GM19455 (cell line): ENCODE measurements at regions not wholly inside any gene's neighbourhood (a gene's known extent, or its start where the extent isn't known, plus 50 kb on each side); places are given as distances from the start of the nearest gene placed in this dataset.

ENCODE experiments used
- ATAC-seq: cut with Tn5 transposase; IDR thresholded peaks from one replicate; pipeline ENCODE4 v1.9.1; 2021; ENCODE audit not compliant: unreplicated experiment

DNA sequence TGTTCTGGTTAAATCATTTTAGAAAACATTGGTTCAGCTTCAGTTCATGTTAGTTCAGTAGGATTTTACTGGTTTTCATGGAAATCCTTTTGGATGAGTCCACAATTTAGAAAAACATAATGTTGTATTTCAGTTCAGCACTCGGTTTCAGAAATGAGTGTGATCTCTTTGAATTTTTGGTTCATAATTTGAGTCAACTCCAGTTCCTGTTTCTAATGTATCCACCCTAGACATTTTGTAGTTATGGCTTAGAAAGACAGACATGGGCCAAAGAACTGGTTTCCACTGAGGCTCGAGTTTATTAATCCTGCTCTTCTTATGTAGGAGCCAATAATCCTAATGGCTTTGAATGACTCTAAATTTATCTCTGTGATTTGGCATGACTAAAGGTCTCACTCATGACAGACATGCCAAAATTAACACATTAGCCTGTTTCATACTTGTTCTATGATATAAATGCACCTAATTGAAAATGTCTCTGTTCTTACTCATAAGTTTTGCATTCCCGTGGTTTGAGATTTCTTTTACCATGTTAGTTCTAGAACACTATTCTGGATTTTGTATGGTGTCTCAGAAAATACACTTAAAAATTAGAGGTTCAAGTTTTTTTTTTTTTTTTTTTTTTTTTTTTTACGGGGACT, 82.3 kb upstream of the SPRED2 start:
- no peak for ATAC-seq

DNA sequence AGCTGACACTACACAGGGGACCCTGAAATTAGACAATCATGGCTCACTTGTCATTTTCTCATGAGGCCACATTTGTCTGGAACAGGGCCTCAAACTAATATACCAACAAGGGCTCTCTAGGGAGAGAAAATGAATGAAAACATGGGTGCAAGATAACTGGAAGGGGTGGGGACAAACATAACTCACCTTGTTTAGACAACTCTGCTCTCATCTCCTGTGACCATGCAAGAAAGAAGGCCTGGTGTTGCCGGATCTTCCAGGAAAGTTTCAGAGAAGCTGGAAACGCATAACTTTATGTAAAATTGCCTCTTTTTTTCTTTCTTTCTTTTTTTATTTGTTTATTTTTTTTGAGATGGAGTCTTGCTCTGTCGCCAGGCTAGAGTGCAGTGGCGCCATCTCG, 80.4 kb upstream of the SPRED2 start:
- ATAC-seq: no peak

DNA sequence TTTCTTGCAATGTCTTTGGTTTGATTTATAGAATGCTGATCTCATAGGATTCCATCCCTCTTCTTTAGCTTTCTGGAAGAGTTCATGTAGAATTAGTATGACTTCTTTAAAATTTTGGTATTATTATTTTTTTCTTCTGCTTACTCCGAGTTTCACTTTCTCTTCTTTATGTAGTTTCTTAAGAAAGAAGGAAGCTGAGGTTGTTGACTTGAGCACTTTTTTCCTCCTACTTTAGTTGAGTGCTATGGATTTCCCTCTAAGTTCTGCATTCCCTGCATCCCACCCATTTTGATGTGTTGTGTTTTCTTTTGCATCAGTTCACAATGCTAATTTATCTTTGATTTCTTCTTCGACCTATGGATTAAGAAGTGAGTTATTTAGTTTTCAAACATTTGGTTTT, 78.9 kb upstream of the SPRED2 start:
- ATAC-seq: no peak

DNA sequence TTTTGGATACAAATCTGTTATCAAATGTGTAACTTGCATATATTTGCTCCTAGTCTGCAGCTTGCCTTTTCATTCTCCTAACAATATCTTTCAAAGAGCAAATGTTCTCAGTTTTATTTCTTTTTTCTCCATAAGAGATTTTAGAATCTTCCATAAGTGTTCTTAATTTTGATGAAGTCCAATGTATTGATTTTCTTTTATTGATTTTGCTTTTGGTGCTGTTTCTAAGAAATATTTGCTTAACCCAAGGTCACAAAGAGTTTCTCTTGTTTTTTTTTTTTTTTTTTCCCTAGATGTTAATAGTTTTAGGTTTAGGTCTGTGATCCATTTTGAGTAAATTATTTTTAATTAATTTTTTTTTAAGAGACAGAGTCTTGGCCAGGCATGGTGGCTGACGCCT, 75.8 kb upstream of the SPRED2 start:
- ATAC-seq: no peak

DNA sequence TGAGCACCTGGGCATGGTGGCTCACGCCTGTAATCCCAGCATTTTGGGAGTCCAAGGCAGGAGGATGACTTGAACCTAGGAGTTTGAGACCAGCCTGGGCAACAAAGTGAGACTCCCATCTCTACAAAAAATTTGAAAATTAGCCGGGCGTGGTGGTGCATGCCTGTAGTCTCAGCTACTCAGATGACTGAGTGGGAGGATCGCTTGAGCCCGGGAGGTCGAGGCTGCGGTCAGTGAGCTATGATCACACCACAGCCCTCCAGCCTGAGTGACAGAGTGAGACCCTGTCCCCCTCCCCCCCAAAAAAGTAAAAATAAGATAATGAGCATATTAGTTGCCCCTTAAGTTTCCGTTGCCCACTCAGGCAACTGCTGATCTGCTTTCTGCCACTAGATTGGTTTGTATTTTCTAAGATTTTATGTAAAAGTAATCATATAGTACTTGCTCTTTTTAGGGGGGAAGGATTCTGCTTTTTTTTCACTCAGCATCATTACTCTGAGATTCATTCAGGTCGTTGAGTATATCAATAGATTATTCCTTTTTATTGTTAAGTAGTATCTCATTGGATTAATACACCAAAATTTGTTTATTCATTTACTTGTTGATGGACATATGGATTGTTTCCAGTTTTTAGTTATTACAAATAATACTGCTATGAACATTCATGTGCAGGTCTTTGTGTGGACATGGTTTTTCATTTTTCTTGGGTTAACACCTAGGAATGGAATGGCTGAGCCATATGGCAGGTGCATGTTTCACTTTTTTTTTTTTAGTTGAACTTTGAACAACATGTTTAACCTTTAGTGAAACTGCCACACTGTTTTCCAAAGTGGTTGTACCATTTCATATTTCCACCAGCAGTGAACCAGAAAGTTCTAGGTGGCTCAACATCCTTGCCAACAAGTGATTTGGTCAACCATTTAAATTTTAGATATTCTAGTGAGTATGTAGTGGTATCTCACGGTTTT, 75.0 kb upstream of the SPRED2 start:
- no peak for ATAC-seq

DNA sequence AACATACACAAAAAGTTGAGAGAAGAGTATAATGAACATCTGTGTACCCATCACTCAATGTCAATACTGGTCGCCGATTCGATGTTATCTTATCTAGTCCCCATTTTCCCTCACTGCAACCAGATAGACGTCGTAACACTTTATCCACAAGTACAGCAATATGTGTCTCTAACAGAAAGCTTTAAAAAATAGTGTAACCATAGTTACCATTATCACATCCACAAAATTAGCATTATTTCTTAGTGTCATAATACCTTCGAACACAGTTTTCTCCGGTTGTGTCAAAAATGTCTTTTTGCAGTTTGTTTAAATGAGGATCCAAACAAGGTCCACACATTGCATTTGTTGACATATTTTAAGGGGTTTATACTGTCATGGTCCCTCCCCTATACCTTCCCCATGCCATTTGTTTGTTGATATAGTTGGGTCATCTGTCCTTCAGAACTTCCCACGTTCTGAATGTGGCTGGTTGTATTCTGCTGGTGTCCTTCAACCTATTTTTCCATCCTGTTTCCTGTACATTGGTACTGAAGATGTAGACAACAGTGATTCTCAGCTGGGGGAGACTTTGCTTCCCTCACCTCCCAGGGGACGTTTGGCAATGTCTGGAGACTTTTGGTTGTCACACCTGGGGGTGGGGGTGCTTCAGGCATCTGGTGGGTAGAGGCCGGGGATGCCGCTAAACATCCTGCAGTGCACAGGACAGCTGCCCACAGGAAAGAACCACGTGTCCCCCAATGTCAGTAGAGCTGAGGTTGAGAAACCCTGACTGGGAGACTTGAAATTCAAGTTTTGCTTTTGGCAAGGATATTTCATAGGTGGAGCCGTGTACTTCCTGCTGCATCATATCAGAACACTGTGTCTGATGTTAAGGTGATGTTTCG, 72.7 kb upstream of the SPRED2 start:
- ATAC-seq: no peak

DNA sequence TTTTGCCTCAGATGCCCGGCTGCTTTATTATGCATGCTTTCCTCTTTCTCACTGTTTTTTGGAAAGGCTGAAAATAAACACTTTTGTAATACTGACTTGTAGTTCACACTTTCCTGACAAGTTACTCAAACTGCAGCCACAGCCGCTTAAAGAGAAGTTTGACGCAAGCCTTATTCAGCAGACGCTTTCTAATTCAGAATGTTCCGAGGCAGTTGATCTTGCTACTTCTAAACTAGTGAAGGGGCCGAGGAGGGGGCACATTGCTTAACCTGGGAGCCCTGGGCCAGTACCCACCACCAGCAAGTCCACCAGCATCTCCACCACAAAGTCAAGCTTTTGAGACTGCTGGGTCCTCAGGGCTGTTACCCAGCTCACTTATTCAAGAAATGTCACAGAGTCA, 71.8 kb upstream of the SPRED2 start:
- ATAC-seq: no peak

DNA sequence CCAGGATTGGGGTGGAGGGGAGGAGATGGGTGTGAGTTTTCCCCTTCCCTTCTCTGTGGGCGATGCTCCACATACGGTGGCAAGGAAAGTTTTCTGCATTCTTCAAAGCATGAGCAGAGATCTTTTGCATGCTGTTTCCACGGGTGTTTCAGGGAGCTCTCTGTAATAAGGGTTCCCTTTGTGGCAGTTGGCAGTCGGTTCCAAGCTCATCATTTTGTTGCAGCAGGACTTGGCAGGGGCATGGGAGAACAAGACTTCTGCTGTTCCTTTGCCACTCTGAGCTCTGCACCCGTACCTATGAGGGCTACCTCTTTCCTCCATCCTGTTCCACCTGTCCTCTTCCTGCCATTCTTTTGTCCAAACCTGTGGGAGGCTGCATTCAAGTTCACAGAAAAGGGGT, 71.3 kb upstream of the SPRED2 start:
- no peak for ATAC-seq

DNA sequence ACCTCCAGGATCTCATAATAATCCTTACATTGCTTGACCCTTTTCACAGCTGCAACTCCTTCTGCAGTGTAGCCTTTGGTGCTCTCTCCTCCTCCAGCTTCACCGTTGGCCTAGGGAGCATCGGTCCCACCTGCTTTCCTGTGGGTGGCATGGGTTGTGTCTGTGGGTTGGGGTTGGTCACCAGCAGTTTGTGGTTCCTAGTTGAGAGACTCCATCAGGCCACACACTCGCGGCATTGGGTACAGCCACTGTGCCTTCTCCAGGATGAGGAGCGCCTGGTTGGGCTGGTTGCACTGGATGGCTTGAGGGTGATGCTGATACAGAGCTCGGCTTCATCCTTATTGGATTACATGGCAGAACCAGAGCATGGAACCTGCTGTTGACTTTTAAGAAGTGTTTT, 69.4 kb upstream of the SPRED2 start:
- no peak for ATAC-seq

DNA sequence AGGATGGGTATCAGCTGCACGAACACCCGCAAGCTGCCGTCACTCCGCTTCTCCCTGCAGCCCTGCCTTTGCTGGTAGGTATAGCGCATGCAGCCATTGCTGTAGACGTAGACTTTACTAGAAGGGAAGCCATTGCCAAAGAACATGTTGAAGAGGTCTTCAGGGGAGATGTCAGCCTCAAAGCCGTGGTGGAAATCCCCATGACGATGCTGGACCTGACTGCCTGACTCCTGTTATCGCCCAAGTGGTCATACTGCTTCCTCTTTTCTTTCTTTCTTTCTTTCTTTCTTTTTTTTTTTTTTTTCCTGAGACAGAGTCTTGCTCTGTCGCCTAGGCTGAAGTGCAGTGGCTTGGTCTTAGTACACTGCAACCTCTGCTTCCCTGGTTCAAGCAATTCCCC, 68.7 kb upstream of the SPRED2 start:
- ATAC-seq: peak; percentile 44

DNA sequence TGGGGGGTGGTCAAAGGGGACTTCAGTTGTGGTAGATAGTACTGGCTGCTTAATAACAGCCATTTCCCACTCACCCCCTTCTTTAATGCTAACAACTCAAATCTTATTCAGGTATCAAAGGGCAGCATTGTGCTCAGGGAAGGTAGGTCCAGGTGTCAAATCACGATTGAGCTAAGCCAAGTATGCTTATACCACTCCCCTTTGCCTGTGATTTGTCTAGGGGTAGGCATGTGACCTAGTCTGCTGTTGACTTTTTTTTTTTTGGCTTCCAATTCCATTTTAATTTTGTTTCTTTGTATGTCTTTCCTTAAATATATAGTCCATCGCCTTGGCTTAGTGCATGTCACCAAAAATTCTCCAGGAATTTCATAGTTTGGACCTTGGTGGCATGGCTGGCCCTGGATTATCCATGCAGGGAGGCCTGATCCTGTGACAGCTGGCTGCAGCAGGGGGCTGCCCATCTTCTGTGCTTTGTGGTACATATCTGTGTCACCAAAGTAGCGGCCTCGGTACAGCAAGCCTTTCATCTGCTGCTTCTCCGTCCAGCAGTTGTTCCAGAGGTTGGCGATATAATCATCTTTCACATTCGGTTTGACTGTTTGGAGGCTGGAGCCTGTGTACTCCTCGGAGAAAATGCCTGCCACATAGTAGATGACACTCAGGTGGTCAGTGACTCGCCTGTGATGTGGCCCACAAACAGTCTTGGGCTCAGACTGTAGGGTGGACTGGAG, 68.1 kb upstream of the SPRED2 start:
- ATAC-seq: peak; percentile 60

DNA sequence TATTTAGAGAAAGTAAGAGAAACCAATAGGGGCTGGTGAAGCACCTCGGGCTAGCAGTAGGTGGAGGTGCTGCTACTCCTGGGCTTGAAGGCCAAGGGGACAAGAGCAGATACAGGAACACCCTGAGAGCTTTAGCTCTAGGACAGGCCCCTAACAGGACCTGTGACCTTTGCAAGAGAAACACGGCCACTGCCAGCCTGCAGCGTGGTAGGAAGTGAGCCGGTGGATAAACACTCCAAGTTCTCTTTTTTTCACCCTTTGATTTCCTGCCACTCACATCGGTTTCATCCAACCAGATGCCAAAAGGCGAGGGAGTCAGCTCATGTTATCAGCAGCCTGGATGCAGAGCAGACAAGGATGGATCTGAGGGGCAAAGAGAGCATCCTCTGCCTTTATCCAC, 66.8 kb upstream of the SPRED2 start:
- ATAC-seq: no peak

DNA sequence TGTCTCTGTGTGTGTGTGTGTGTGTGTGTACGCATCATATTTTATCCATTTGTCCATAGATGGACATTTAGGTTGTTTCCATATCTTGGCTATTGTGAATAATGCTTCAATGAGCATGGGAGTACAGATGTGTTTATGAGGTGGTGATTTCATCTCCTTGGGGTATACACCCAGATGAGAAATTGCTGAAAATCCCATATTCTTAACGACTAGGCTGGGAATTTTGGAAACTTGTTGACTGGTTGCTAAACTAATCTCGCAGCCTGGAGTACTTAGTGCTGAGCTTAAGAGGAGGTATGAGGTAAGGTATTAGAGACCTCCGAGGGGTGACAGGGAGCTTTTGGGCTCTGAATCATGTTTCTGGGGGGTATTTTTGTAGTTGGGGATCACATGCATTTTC, 66.0 kb upstream of the SPRED2 start:
- no peak for ATAC-seq

DNA sequence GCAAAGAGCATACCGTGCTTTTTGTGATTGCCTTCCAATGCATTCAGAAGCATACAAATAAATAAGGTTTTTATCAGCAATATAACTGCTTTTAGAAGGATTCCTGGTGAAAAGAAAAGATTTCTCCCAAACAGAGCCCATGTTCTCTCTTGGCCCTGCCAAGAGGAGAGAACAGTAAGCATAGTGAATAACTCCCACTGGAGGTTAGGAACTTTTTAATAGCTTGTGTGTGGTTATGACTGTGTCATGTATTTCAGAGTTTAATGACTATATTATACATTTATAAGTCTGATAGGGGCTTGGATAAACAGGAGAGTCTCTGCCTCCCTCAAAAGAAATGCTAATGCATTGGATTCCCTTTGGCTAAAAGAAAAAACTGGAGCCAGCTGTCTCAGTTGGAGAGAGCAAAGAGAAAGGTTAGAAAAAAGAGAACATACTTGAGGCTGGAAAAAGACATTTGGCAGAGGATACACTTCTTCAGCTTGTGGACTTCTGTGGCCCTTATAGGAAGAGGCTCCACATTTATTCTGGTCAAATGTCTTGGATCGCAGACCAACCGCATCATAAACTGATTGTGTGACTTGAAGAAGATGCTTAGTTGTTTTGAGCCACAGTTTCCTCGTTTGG, 63.0 kb upstream of the SPRED2 start:
- ATAC-seq: no peak

DNA sequence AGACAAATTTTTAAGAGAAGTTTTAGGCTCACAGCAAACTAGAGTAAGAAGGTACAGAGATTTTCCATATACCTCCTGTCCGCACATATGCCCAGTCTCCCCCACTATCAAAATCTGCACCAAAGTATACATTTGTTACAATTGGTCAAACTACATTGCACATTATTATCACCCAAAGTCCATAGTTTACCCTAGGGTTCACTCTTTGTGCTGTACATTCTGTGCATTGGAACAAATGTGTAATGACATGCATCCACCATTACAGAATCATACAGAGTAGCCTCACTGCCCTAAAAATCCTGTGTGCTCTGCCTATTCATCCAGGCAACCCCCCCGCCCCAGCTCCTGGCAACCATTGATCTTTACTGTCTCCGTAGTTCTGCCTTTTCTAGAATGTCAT, 61.7 kb upstream of the SPRED2 start:
- ATAC-seq: no peak

DNA sequence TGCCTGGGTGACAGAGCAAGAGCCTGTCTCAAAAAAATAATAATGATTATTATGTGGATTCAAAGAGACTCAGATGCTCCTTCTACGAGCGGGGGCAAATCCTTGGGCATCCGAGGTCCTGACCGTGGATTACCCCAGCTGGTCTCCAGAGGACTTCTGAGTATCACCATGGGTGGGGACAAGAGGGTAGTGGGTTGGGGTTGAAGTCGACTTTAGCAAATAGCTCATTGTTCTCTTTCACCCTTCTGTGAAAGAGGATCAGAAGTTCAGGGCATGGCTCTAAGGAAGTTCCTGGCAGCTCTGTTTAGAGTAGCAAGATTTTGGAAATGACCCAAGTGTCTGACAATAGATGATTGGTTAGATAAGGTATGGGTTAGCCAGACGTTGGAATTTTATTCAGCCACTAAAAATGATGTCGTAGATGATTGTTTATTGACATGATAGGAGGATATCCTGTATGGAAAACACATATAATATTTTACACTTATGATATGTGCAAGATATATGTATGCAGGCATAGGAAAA, 59.0 kb upstream of the SPRED2 start:
- ATAC-seq: no peak

DNA sequence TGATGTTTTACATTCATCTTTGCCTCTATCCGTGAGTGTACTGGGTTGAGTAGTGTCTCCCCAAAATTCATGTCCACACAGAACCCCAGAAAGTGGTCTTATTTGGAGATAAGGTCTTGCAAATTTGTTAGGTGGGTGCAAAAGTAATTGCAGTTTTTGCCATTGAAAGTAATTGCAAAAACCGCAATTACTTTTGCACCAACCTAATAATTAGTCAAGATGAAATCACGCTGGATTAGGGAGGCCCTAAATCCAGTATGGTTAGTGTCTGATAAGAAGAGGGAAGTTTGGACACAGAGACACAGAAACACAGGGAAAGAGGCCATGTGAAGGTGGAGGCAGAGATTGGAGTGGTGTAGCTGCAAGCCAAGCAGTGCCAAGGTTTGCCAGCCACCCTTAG, 57.8 kb upstream of the SPRED2 start:
- ATAC-seq: no peak

DNA sequence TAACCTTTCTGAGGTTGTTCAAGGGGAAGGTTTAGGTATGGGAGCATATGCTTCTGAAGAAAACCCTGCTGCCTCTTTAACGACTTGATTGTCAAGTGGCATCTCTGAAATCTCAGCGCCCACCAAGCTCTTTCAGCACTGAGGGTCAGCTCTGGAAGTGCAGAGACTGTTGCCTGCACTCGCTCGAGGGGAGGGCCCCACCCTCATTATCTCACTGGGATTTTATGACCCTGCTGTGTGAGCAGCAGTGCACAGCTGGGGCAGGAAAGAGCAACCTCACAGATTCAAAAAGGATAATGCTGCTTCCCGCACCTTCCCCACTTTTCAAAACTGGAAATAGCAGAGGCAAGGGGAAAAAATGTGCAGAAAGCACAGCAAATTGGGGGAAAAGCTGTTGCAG, 56.9 kb upstream of the SPRED2 start:
- no peak for ATAC-seq

DNA sequence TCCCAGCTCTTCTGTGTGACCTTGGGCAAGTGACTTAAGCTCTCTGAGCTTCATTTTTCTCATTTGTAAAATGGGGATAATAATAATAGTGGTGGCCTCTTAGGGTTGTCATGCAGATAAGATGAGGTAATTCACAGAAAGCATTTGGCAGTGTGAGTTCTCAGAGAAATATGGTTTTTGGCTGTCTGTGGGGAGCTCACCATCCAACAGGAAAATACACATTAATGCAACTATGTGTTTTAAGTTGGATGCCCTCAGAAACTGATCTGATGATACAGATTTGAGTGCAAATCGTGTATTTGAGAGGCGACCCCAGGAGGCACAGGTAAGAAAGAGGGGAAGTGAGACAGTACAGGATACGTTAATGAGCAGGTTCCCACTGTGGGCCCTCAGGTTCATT, 56.1 kb upstream of the SPRED2 start:
- ATAC-seq: no peak

DNA sequence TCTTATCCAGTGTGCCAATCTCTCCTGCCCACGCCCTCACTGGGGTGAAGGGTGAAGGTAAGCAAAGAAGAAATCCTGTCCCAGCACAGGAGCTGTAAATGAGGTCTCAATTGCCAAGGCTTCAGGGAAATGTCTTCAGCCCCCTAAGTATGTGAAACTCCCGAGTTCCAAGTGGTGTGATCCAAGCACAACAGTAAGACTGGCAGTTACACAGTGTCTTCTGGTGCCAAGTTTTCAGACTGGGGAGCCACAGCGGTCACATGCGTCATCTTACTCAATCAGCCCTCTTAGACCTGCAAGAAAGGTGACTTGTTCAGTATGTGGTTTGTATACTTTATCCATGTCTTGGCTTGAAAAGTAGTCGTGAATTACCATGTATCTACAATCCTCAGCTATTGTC, 55.0 kb upstream of the SPRED2 start:
- no peak for ATAC-seq
